ENCODE measurements at regions not wholly inside any gene's neighbourhood (a gene's known extent, or its start where the extent isn't known, plus 50 kb on each side); places are given as distances from the start of the nearest gene placed in this dataset.
A peak's percentile ranks its signal among the peaks of the same experiment; 100 is the strongest.

GRCh38 chr7:118583641-118584040 lies 359.1 kb downstream of the ANKRD7 start:
- no peak overlapping the region for H3K27ac ChIP-seq (ENCODE audit: low read depth, low read length)
- Mint-ChIP-seq H3K9me3 (peaks cover 0 to 20% (median 4%) of the 10 kb centered on the region in 5 donors), H3K27ac (no peak overlapping the region), H3K36me3 (no peaks in the 10 kb centered on the region), H3K4me3 (no peak overlapping the region), H3K4me1 (no peaks in the 10 kb centered on the region), H3K27me3 (peaks cover 0 to 2% of the 10 kb centered on the region in 2 donors)
- no peak for DNase-seq
- H3K27me3 ChIP-seq (ENCODE audit: insufficient read depth, low read length, poor library complexity, severe bottlenecking), result no peaks in the 10 kb centered on the region
- H3K36me3 ChIP-seq (ENCODE audit: insufficient read depth, low read length), result no peaks in the 10 kb centered on the region
- H3K4me1 ChIP-seq (ENCODE audit: insufficient read depth, low read length), result no peaks in the 10 kb centered on the region
- no peaks in the 10 kb centered on the region for H3K9me3 ChIP-seq (ENCODE audit: low read length)
- ChIA-PET POLR2A (no interaction called here), CTCF (no interaction called here)
- H3K4me3 ChIP-seq (ENCODE audit: low read length), result no peak overlapping the region

GRCh38 chr7:118586248-118586647 lies 361.7 kb downstream of the ANKRD7 start:
- DNase-seq, result no peak
- POLR2A ChIA-PET, result no interaction called here

GRCh38 chr7:118590107-118590506 lies 365.6 kb downstream of the ANKRD7 start:
- CTCF ChIA-PET, result no interaction called here
- peaks cover 0 to 21% (median 6%) of the 10 kb centered on the region in 5 donors for H3K9me3 Mint-ChIP-seq

More at GRCh38 chr7:118586248-118586647, 361.7 kb downstream of the ANKRD7 start:
- H3K36me3 Mint-ChIP-seq, result peaks cover 0 to 1% (median 0%) of the 10 kb centered on the region in 3 donors
- H3K27ac Mint-ChIP-seq, result no peak overlapping the region
- Histone ChIP-seq H3K27ac (ENCODE audit: low read depth, low read length) (no peak overlapping the region), H3K9me3 (ENCODE audit: low read length) (no peaks in the 10 kb centered on the region), H3K36me3 (ENCODE audit: insufficient read depth, low read length) (no peaks in the 10 kb centered on the region), H3K4me3 (ENCODE audit: low read length) (no peak overlapping the region), H3K27me3 (ENCODE audit: insufficient read depth, low read length, poor library complexity, severe bottlenecking) (no peaks in the 10 kb centered on the region), H3K4me1 (ENCODE audit: insufficient read depth, low read length) (no peaks in the 10 kb centered on the region)
- peaks cover 0 to 2% of the 10 kb centered on the region in 2 donors for H3K27me3 Mint-ChIP-seq
- peaks cover 0 to 21% (median 4%) of the 10 kb centered on the region in 5 donors for H3K9me3 Mint-ChIP-seq
- H3K4me1 Mint-ChIP-seq, result no peaks in the 10 kb centered on the region
- CTCF ChIA-PET, result no interaction called here
- H3K4me3 Mint-ChIP-seq, result no peak overlapping the region

GRCh38 chr7:118602090-118602489 lies 377.6 kb downstream of the ANKRD7 start:
- ChIA-PET CTCF (no interaction called here), POLR2A (no interaction called here)
- Histone ChIP-seq H3K36me3 (ENCODE audit: insufficient read depth, low read length) (no peaks in the 10 kb centered on the region), H3K4me1 (ENCODE audit: insufficient read depth, low read length) (no peaks in the 10 kb centered on the region), H3K4me3 (ENCODE audit: low read length) (no peak overlapping the region), H3K9me3 (ENCODE audit: low read length) (no peaks in the 10 kb centered on the region), H3K27ac (ENCODE audit: low read depth, low read length) (no peak overlapping the region), H3K27me3 (ENCODE audit: insufficient read depth, low read length, poor library complexity, severe bottlenecking) (no peaks in the 10 kb centered on the region)
- Mint-ChIP-seq H3K27me3 (no peaks in the 10 kb centered on the region), H3K27ac (no peak overlapping the region), H3K9me3 (peaks cover 0 to 14% (median 2%) of the 10 kb centered on the region in 5 donors), H3K4me1 (no peaks in the 10 kb centered on the region), H3K36me3 (no peaks in the 10 kb centered on the region), H3K4me3 (no peak overlapping the region)
- DNase-seq, result no peak

More at GRCh38 chr7:118590107-118590506, 365.6 kb downstream of the ANKRD7 start:
- DNase-seq, result no peak
- POLR2A ChIA-PET, result no interaction called here
- Mint-ChIP-seq H3K27me3 (peaks cover 0 to 2% of the 10 kb centered on the region in 2 donors), H3K4me3 (no peak overlapping the region), H3K27ac (no peak overlapping the region), H3K36me3 (peaks cover 0 to 1% (median 0%) of the 10 kb centered on the region in 3 donors), H3K4me1 (no peaks in the 10 kb centered on the region)
- Histone ChIP-seq H3K4me3 (ENCODE audit: low read length) (no peak overlapping the region), H3K9me3 (ENCODE audit: low read length) (no peaks in the 10 kb centered on the region), H3K36me3 (ENCODE audit: insufficient read depth, low read length) (no peaks in the 10 kb centered on the region), H3K4me1 (ENCODE audit: insufficient read depth, low read length) (no peaks in the 10 kb centered on the region), H3K27ac (ENCODE audit: low read depth, low read length) (no peak overlapping the region), H3K27me3 (ENCODE audit: insufficient read depth, low read length, poor library complexity, severe bottlenecking) (no peaks in the 10 kb centered on the region)

GRCh38 chr7:118606602-118607001 lies 382.1 kb downstream of the ANKRD7 start:
- ChIA-PET POLR2A (no interaction called here), CTCF (no interaction called here)
- Histone ChIP-seq H3K9me3 (ENCODE audit: low read length) (no peaks in the 10 kb centered on the region), H3K4me1 (ENCODE audit: insufficient read depth, low read length) (no peaks in the 10 kb centered on the region), H3K27me3 (ENCODE audit: insufficient read depth, low read length, poor library complexity, severe bottlenecking) (no peaks in the 10 kb centered on the region), H3K36me3 (ENCODE audit: insufficient read depth, low read length) (no peaks in the 10 kb centered on the region), H3K4me3 (ENCODE audit: low read length) (no peak overlapping the region), H3K27ac (ENCODE audit: low read depth, low read length) (no peak overlapping the region)
- Mint-ChIP-seq H3K4me1 (no peaks in the 10 kb centered on the region), H3K27ac (no peak overlapping the region), H3K36me3 (no peaks in the 10 kb centered on the region), H3K27me3 (no peaks in the 10 kb centered on the region), H3K4me3 (no peak overlapping the region), H3K9me3 (peaks cover 0 to 9% (median 4%) of the 10 kb centered on the region in 5 donors)
- DNase-seq, result no peak

- Histone ChIP-seq H3K4me1 (ENCODE audit: insufficient read depth, low read length) (no peaks in the 10 kb centered on the region), H3K27me3 (ENCODE audit: insufficient read depth, low read length, poor library complexity, severe bottlenecking) (no peaks in the 10 kb centered on the region), H3K9me3 (ENCODE audit: low read length) (no peaks in the 10 kb centered on the region), H3K27ac (ENCODE audit: low read depth, low read length) (no peak overlapping the region), H3K4me3 (ENCODE audit: low read length) (no peak overlapping the region), H3K36me3 (ENCODE audit: insufficient read depth, low read length) (no peaks in the 10 kb centered on the region)
- Mint-ChIP-seq H3K9me3 (peaks cover 0 to 12% (median 4%) of the 10 kb centered on the region in 5 donors), H3K27ac (peak overlapping the region in 1 of 8 donors; percentile 57), H3K4me3 (no peak overlapping the region), H3K4me1 (no peaks in the 10 kb centered on the region), H3K27me3 (no peaks in the 10 kb centered on the region), H3K36me3 (no peaks in the 10 kb centered on the region)
- ChIA-PET POLR2A (no interaction called here), CTCF (no interaction called here)
- DNase-seq, result no peak
Observed at GRCh38 chr7:118609207-118609606, 384.7 kb downstream of the ANKRD7 start.

- ChIA-PET CTCF (no interaction called here), POLR2A (no interaction called here)
- Mint-ChIP-seq H3K36me3 (peaks cover 0 to 2% (median 0%) of the 10 kb centered on the region in 3 donors), H3K27me3 (no peaks in the 10 kb centered on the region), H3K4me1 (no peaks in the 10 kb centered on the region), H3K4me3 (no peak overlapping the region), H3K27ac (no peak overlapping the region), H3K9me3 (peaks cover 2 to 15% (median 4%) of the 10 kb centered on the region in 5 donors)
- Histone ChIP-seq H3K4me1 (ENCODE audit: insufficient read depth, low read length) (no peaks in the 10 kb centered on the region), H3K9me3 (ENCODE audit: low read length) (no peaks in the 10 kb centered on the region), H3K4me3 (ENCODE audit: low read length) (no peak overlapping the region), H3K27ac (ENCODE audit: low read depth, low read length) (no peak overlapping the region), H3K27me3 (ENCODE audit: insufficient read depth, low read length, poor library complexity, severe bottlenecking) (no peaks in the 10 kb centered on the region), H3K36me3 (ENCODE audit: insufficient read depth, low read length) (no peaks in the 10 kb centered on the region)
- DNase-seq, result no peak
Observed at GRCh38 chr7:118615681-118616080, 391.2 kb downstream of the ANKRD7 start.

GRCh38 chr7:118621810-118622360 lies 397.4 kb downstream of the ANKRD7 start:
- DNase-seq, result no peak
- no peaks in the 10 kb centered on the region for H3K4me1 ChIP-seq (ENCODE audit: insufficient read depth, low read length)
- H3K27ac ChIP-seq (ENCODE audit: low read depth, low read length), result no peak overlapping the region
- no peaks in the 10 kb centered on the region for H3K36me3 ChIP-seq (ENCODE audit: insufficient read depth, low read length)
- ChIA-PET CTCF (no interaction called here), POLR2A (no interaction called here)
- Mint-ChIP-seq H3K36me3 (no peaks in the 10 kb centered on the region), H3K4me3 (no peak overlapping the region), H3K9me3 (peaks cover 0 to 11% (median 3%) of the 10 kb centered on the region in 5 donors), H3K27me3 (no peaks in the 10 kb centered on the region), H3K27ac (no peak overlapping the region), H3K4me1 (no peaks in the 10 kb centered on the region)
- H3K27me3 ChIP-seq (ENCODE audit: insufficient read depth, low read length, poor library complexity, severe bottlenecking), result no peaks in the 10 kb centered on the region
- no peaks in the 10 kb centered on the region for H3K9me3 ChIP-seq (ENCODE audit: low read length)
- H3K4me3 ChIP-seq (ENCODE audit: low read length), result no peak overlapping the region

Data from CD8-positive, alpha-beta memory T cell (primary cell).